ENCODE measurements at regions not wholly inside any gene's neighbourhood (a gene's known extent, or its start where the extent isn't known, plus 50 kb on each side); places are given as distances from the start of the nearest gene placed in this dataset.

DNA sequence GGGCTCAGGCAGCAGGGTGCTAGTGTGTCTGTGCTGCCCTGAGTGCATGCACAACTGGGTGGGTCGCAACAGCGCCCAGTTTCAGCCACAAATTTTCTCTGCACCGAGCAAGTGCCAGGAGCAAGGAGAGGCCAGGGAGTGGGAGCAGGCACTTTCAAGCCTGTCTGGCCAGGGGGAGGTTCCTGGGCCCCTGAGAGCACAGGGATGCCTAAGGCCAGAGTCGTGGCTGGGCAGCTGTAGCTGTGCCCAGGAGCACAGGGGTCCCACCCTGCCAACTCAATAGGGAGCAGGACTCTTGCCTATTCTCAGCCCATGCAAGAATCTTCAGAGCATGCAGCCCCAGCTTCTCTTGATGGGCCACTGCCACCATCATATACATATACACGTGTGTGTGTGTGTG is 1577.4 kb downstream of the KCNT2 start:
- TF ChIP-seq, protein P1, sequence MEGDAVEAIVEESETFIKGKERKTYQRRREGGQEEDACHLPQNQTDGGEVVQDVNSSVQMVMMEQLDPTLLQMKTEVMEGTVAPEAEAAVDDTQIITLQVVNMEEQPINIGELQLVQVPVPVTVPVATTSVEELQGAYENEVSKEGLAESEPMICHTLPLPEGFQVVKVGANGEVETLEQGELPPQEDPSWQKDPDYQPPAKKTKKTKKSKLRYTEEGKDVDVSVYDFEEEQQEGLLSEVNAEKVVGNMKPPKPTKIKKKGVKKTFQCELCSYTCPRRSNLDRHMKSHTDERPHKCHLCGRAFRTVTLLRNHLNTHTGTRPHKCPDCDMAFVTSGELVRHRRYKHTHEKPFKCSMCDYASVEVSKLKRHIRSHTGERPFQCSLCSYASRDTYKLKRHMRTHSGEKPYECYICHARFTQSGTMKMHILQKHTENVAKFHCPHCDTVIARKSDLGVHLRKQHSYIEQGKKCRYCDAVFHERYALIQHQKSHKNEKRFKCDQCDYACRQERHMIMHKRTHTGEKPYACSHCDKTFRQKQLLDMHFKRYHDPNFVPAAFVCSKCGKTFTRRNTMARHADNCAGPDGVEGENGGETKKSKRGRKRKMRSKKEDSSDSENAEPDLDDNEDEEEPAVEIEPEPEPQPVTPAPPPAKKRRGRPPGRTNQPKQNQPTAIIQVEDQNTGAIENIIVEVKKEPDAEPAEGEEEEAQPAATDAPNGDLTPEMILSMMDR (IDR thresholded peaks at IDR 0.05), result no peak
- TF ChIP-seq KDM5A (IDR thresholded peaks at IDR 0.05) (no peak), POLR2AphosphoS2 (conservative IDR thresholded peaks at IDR 0.05; ENCODE audit: low read length) (no peak), FOSL2 (IDR thresholded peaks at IDR 0.05) (no peak), FOSL2 (CRISPR knock-in tag; IDR thresholded peaks at IDR 0.05) (no peak), RAD21 (conservative IDR thresholded peaks at IDR 0.05 in 1 of 2, IDR thresholded peaks at IDR 0.05 in 1 of 2) (no peak), CBX8 (IDR thresholded peaks at IDR 0.05) (no peak), JUN (IDR thresholded peaks at IDR 0.05) (no peak), EP300 (IDR thresholded peaks at IDR 0.05) (no peak), MYC (IDR thresholded peaks at IDR 0.05; ENCODE audit: borderline replicate concordance, low read length) (no peak)
- TF ChIP-seq, protein P2, sequence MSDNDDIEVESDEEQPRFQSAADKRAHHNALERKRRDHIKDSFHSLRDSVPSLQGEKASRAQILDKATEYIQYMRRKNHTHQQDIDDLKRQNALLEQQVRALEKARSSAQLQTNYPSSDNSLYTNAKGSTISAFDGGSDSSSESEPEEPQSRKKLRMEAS (IDR thresholded peaks at IDR 0.05), result no peak

Data from A549 (cell line).